HG03520 (cell line): ENCODE measurements at regions not wholly inside any gene's neighbourhood (a gene's known extent, or its start where the extent isn't known, plus 50 kb on each side); places are given as distances from the start of the nearest gene placed in this dataset.

Experiments used
- ATAC-seq: cut with Tn5 transposase; IDR thresholded peaks from one replicate; pipeline ENCODE4 v1.9.1; 2021; ENCODE audit warnings: mild to moderate bottlenecking, moderate library complexity; ENCODE audit not compliant: unreplicated experiment

DNA sequence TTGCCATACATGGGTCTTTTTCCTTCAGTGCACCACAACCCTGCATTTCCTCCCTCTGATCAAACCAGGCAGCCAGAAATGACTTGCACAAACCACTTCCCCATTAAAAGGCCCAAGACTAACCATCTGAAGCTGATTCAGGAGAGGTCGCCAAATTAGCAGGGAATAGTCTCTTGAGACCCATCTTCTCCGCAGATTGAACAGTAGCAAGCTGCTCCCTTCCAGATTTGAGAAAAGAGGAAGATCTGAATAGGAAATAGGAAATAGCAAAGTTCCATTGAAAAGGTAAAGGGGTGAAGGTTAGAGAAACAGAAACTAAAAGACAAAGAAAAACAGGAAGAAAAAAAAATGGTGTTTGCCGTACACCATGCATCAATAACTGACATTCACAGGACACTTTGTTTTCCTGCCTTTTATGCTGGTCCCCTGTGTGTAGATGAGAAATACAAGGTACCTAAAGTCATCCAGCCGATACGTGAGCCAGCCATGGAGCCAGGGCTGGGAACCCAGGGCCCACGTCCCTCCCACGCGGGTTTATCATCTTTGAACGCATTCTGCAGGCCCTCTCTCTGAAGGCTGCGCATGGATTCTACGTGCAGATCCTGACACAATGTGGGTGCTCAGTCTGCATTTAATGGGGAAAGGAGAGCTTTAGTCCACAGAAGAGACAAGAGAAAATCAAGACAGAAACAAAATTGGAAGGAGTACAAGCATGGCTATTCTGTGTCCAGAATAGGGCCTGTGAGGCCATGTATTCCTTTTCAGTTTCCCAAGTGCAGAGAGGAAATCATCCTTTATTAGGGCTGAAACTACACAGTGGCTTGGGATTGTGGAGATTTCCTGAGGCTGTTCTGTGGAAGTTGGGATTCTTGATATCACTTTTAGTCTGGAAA, 268.4 kb upstream of the NPVF start:
- ATAC-seq: peak; percentile 70

DNA sequence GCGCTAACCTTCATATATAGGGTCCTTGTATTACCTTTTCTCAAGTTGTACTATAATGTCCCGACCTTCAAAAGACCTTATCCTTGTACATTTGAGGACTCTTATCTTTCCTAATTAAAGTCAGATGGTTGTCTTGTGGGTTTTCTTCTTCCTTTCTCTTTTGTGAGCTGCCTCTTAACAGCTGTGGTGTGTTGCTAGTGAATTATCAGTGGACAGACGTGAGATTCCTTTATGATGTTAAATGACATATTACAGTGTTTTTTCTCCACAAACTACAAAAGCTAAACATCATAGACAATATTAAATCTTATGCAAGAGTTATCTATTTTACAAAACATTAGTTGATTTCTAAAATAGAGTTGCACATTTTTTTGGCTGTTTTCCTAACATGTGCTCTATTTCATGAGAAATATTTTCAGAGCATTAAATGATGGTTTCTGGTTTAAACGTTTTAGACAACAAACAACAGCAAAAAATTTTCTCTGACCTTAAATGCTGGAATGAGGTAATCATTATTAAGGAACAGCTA, 272.2 kb upstream of the NPVF start:
- no peak for ATAC-seq

- ATAC-seq: no peak
Observed at GRCh38 chr7:25503306-25503705, 275.0 kb upstream of the NPVF start.

- no peak for ATAC-seq
Observed at GRCh38 chr7:25512061-25512687, 283.9 kb upstream of the NPVF start.

DNA sequence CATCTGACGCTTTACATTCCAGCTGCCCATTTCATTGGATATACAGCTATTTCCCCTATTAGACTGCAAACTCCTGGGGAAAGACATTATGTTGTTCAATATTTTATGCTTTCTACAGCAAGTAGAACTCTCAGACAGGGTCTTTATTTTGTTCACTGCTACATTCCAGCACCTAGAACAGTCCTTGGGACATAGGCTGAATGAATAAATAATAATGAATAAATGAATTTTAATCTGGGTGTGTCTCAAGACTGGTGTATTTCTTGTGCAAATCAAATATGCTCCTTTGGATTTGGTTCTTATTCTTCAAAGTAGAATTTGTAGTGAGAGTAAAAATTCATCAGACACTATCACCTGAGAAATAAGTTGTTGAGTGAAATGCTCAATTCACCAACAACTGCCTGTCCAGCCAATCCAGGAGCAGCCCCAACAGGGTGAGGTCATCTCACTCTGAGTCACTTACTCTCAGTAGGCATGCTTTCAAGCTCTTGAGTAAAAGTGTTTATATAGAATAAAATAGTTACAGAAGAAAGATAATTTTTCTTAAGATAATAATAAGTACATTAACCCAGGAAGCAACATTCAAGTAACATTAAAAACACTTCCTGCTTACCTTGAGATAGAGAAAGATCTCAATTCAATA, 287.5 kb upstream of the NPVF start:
- ATAC-seq: no peak

DNA sequence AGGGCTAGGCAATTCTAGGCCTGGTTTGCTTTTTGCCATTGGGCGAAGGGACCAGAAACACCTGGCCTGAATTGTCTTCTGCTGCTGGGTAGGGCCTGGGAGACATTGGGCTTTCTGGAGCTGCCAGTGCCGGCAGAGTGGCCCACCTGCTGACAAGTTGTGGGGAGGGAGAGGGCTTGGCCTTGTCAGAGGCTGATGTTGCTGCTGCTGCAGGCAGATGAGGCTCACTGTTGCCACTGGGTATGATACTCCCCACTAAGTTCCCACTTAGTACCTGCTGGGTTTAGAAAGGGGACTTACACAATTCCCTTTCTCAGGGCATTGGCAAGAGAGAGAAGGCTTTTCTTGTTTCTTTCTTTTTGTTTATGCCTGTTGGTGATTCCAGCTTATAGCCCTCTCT, 289.6 kb upstream of the NPVF start:
- no peak for ATAC-seq

DNA sequence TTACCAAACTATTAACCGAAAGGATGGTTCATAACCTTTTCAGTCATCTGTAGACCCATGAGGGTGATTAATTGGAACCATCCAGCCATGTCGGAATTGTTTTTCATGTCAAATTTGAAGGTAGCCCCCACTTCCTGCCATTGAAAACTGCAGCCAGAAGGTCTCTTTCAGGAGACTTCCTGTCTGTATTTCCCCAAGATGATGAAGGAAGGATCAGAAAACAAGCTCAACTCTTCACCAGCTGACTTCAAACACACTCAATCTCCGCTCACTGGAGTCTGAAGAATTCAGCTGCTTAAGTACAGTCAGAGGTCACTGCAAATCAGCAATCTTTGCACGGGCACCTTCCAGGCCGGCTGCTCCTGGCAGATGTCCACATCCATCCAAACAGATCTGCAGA, 291.7 kb upstream of the NPVF start:
- ATAC-seq: no peak

GRCh38 chr7:25520516-25520915, 292.2 kb upstream of the NPVF start:
- ATAC-seq: no peak

- ATAC-seq: no peak
Observed at GRCh38 chr7:25521236-25521635, 292.9 kb upstream of the NPVF start.

DNA sequence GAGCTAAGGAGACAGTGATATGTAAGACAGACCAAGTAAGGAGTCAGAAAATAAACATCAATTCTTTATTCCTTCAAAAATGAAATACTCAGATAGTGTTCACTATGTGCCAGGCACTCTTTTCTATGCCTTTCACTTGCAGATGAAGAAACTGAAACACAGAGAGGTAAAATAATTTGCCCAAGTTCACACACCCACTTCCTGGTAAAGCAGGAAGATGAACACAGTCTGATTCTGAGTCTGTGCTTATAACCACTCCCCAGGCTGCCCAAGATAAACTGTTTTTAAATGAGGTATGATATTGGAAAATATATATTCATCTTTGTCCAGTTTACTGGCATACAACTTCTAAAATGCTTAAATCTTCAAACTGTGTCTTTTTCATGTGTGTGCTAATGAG, 294.4 kb upstream of the NPVF start:
- ATAC-seq: no peak

DNA sequence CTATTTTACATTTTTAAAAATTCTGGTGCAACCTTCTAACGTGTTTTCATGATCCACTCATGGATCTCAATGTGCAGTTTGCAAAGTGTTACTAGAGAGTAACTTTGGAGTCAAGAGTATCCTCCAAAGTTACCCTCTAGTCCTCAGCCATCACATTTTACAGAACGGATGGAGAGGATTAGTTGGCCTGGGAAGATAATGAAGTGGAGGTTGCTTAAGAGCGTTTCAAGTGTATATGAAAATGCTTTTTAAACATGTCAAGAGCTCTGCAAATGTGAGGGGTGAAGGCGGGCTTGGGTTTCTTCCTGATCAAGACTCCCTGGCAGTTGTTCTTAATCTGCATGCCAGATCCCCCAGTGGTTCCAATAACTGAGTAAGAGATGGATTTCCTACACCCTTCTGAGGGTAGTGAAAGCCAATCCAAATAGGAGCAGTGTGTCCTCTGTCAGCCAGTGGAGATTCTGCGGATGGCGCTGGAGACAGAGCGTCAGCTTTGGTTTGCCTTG, 299.4 kb upstream of the NPVF start:
- ATAC-seq: no peak

DNA sequence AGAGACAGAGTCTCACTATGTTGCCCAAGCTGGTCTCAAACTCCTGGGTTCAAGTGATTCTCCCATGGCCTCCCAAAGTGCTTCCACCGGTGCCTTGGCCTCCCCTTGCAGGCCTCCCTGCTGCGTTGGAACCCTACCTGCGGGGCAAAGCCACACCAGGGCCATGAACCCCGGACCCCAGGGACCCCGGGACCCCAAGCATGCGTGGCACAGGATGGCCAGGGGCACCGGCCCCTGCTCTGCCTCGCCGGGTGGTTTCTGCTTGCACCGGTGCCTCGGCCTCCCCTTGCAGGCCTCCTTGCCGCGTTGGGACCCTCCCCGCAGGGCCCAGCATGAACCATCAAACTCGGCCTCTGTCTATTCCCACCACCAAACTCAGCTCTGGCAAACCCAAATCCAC, 301.0 kb upstream of the NPVF start:
- no peak for ATAC-seq

GRCh38 chr7:25536851-25537250, 308.6 kb upstream of the NPVF start:
- ATAC-seq: no peak

DNA sequence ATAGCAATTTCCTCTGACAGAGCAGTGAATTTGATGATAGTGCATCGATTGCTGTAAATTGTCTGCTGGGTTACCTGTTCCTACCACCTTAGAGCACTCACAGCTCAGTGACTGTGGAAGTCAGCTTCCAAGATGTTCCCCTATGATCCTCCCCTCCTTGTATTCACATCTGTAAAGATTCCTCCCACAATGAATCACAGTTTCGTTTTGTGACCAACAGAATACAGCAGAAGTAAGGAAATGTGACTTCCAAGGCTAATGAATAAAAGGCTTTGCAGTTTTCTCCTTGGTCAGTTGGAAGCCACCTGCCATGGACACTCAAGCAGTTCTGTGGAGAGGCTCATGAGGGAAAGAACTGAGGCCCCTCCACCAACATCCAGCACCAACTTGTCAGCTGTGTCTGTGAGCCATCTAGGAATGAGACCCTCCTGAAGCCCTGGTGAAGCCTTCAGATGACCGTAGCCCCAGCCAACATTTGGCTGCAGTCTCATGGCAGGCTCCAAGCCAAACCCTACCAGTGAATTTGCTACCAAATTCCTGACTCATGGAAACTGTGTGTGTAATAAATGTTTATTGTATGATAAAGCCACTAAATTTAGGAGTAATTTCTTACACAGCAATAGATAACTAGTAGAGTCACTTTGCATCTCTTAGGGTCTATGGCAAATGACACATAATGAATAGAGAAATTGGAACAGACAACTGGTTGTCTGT, 309.5 kb upstream of the NPVF start:
- ATAC-seq: no peak

DNA sequence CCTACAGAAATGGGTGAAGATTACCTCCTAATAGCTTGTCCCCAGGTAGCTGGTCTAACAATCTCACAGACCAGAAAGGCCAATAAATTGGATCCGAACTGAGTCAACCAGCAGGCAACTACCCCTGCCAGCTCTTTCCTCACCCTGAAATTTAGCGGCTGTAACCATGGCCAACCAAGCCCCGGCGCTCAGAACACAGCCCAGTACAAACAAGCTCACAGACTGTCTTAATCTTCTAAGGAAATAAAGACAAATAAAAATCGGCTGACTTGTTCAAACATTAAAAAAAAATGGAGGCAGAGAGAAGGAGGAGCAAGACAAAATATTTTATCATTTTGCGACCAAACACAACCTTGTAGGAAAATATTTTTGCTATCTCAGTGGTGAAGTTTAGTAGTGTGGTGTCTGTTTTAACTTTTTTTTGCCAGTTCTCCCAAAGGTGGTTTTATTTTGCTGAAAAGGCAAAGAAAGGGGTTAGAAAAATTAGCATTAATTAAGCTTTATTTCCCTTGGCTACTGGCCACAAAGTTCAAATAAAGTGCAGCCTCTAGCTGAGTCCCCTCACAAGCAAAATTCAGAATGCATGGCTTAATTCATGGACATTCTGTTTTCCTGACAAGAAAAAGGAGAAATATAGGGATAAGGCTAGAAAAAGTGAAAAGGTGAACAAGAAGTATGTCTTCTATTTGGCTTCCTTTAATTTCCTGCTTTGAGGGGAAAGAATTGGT, 313.0 kb upstream of the NPVF start:
- ATAC-seq: no peak

- no peak for ATAC-seq
Observed at GRCh38 chr7:25541877-25542276, 313.6 kb upstream of the NPVF start.

DNA sequence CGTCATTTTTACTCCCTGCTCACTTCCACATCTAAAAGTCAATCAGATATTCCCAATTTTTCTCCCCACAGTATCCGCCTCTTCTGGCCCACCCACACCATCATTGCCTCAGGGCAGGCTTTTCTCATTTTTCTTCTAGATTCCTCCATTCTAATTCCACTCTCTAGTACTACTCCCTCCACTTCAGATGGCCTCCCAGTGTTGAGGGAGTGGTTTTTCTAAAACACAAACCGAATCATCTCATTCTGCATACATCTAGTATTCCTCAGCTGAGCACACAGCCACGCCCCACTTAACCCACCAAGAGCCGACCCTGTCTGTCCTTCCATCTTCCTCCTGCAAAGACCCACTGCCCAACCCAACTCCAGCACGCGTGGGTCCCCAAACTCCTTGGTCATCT, 314.9 kb upstream of the NPVF start:
- ATAC-seq: no peak

DNA sequence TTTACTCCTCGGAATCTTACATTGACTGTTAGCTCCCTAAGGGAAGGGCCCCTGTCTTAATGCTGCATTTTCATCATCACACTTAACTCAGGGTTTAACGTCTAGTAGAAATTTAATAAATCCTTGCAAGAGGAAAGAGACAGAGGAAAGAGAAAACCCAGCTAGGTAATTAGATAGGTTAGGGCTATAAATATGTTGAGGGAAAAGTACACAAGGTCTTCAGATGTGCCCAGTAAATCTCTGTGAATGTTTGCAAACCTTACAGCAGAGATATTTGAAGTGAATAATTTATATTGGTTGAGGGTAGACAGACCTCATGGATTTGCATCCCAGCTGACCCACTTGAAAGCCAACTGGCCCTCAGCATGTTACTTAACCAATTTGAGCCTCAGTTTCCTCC, 315.5 kb upstream of the NPVF start:
- no peak for ATAC-seq

GRCh38 chr7:25544254-25544653, 316.0 kb upstream of the NPVF start:
- no peak for ATAC-seq
